ENCODE measurements at regions not wholly inside any gene's neighbourhood (a gene's known extent, or its start where the extent isn't known, plus 50 kb on each side); places are given as distances from the start of the nearest gene placed in this dataset.

DNA sequence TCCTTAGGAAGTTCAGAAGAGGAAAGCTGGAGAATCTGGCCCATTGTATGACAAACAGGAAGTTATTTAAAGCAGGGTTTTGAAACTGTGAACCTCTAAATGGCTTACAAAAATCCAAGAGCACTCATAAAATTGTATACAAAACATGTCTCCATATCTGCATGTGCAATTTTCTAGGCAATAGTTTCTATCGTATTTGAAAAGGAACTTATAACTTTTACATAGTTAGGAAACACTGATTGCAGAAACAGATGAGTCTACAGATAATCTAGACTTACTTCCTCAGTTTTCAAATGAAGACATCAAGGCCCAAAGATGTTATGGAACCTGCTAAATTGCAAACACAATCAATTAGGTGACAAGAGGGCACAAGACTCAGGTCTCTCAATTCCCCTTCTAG lies 53.3 kb upstream of the ETV6 start:
- TF ChIP-seq TEAD4 (IDR thresholded peaks at IDR 0.05) = no peak
- TF ChIP-seq TCF12 (IDR thresholded peaks at IDR 0.05; ENCODE audit: low read depth) = no peak
- no peak for TF ChIP-seq RAD21 (IDR thresholded peaks at IDR 0.05; ENCODE audit: low read depth)
- TF ChIP-seq FOXM1 (IDR thresholded peaks at IDR 0.05; ENCODE audit: borderline replicate concordance, low read depth) = no peak
- no peak for TF ChIP-seq YY1 (IDR thresholded peaks at IDR 0.05; ENCODE audit: low read depth)
- TF ChIP-seq, protein P1, sequence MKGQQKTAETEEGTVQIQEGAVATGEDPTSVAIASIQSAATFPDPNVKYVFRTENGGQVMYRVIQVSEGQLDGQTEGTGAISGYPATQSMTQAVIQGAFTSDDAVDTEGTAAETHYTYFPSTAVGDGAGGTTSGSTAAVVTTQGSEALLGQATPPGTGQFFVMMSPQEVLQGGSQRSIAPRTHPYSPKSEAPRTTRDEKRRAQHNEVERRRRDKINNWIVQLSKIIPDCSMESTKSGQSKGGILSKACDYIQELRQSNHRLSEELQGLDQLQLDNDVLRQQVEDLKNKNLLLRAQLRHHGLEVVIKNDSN (IDR thresholded peaks at IDR 0.05) = no peak
- no peak for TF ChIP-seq NFIC (IDR thresholded peaks at IDR 0.05)
- TF ChIP-seq, protein P2, sequence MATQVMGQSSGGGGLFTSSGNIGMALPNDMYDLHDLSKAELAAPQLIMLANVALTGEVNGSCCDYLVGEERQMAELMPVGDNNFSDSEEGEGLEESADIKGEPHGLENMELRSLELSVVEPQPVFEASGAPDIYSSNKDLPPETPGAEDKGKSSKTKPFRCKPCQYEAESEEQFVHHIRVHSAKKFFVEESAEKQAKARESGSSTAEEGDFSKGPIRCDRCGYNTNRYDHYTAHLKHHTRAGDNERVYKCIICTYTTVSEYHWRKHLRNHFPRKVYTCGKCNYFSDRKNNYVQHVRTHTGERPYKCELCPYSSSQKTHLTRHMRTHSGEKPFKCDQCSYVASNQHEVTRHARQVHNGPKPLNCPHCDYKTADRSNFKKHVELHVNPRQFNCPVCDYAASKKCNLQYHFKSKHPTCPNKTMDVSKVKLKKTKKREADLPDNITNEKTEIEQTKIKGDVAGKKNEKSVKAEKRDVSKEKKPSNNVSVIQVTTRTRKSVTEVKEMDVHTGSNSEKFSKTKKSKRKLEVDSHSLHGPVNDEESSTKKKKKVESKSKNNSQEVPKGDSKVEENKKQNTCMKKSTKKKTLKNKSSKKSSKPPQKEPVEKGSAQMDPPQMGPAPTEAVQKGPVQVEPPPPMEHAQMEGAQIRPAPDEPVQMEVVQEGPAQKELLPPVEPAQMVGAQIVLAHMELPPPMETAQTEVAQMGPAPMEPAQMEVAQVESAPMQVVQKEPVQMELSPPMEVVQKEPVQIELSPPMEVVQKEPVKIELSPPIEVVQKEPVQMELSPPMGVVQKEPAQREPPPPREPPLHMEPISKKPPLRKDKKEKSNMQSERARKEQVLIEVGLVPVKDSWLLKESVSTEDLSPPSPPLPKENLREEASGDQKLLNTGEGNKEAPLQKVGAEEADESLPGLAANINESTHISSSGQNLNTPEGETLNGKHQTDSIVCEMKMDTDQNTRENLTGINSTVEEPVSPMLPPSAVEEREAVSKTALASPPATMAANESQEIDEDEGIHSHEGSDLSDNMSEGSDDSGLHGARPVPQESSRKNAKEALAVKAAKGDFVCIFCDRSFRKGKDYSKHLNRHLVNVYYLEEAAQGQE (IDR thresholded peaks at IDR 0.05; ENCODE audit: low read depth) = no peak
- no peak for TF ChIP-seq ZBTB7A (IDR thresholded peaks at IDR 0.05; ENCODE audit: low read depth)
- no peak for TF ChIP-seq EGR1 (IDR thresholded peaks at IDR 0.05)
- no peak for TF ChIP-seq CEBPB (IDR thresholded peaks at IDR 0.05)
- no peak for TF ChIP-seq CREB1 (IDR thresholded peaks at IDR 0.05; ENCODE audit: low read depth)
- TF ChIP-seq, protein P3, sequence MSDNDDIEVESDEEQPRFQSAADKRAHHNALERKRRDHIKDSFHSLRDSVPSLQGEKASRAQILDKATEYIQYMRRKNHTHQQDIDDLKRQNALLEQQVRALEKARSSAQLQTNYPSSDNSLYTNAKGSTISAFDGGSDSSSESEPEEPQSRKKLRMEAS (IDR thresholded peaks at IDR 0.05) = no peak
- no peak for TF ChIP-seq EP300 (IDR thresholded peaks at IDR 0.05; ENCODE audit: borderline replicate concordance)
- TF ChIP-seq TAF1 (IDR thresholded peaks at IDR 0.05; ENCODE audit: low read depth) = no peak

DNA sequence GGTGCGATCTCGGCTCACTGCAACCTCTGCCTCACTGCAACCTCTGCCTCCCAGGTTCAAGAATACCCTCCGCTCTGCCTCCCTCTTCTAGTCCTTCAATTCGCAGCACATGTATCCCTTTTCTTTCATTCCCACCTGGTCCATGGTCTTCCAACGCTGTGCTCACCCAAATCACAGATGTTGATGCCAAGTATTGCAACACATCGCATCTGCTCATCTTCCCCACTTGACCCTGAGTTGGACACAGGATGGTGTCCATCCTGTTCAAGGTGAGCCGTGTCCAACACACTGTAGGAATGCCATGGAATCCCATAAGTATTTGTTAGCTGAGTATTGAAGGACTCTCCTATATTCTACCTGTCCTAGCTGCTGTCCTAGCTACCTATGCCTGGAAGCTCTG lies 50.6 kb upstream of the ETV6 start:
- no peak for TF ChIP-seq CEBPB (IDR thresholded peaks at IDR 0.05)
- no peak for TF ChIP-seq ZBTB7A (IDR thresholded peaks at IDR 0.05; ENCODE audit: low read depth)
- no peak for TF ChIP-seq YY1 (IDR thresholded peaks at IDR 0.05; ENCODE audit: low read depth)
- TF ChIP-seq FOXM1 (IDR thresholded peaks at IDR 0.05; ENCODE audit: borderline replicate concordance, low read depth) = no peak
- no peak for TF ChIP-seq RAD21 (IDR thresholded peaks at IDR 0.05; ENCODE audit: low read depth)
- no peak for TF ChIP-seq CREB1 (IDR thresholded peaks at IDR 0.05; ENCODE audit: low read depth)
- TF ChIP-seq TCF12 (IDR thresholded peaks at IDR 0.05; ENCODE audit: low read depth) = no peak
- no peak for TF ChIP-seq NFIC (IDR thresholded peaks at IDR 0.05)
- TF ChIP-seq EGR1 (IDR thresholded peaks at IDR 0.05) = no peak
- TF ChIP-seq TEAD4 (IDR thresholded peaks at IDR 0.05) = no peak
- no peak for TF ChIP-seq EP300 (IDR thresholded peaks at IDR 0.05; ENCODE audit: borderline replicate concordance)
- TF ChIP-seq, protein P1 (IDR thresholded peaks at IDR 0.05) = no peak
- TF ChIP-seq, protein P3 (IDR thresholded peaks at IDR 0.05) = no peak
- no peak for TF ChIP-seq TAF1 (IDR thresholded peaks at IDR 0.05; ENCODE audit: low read depth)
- TF ChIP-seq, protein P2 (IDR thresholded peaks at IDR 0.05; ENCODE audit: low read depth) = no peak

Data from Ishikawa (cell line).